Stimulated activated CD8-positive, alpha-beta memory T cell treated with anti-CD3 and anti-CD28 coated beads, Interleukin-12 subunit alpha, Interleukin-12 subunit beta, amount 100 ng/mL, for 24 hours (primary cell): ENCODE measurements at regions not wholly inside any gene's neighbourhood (a gene's known extent, or its start where the extent isn't known, plus 50 kb on each side); places are given as distances from the start of the nearest gene placed in this dataset.

ENCODE experiments used
- DNase-seq: peaks from one replicate; pipeline ENCODE4 v3.0.0-alpha.2; 2020; ENCODE audit errors: extremely low read depth

DNA sequence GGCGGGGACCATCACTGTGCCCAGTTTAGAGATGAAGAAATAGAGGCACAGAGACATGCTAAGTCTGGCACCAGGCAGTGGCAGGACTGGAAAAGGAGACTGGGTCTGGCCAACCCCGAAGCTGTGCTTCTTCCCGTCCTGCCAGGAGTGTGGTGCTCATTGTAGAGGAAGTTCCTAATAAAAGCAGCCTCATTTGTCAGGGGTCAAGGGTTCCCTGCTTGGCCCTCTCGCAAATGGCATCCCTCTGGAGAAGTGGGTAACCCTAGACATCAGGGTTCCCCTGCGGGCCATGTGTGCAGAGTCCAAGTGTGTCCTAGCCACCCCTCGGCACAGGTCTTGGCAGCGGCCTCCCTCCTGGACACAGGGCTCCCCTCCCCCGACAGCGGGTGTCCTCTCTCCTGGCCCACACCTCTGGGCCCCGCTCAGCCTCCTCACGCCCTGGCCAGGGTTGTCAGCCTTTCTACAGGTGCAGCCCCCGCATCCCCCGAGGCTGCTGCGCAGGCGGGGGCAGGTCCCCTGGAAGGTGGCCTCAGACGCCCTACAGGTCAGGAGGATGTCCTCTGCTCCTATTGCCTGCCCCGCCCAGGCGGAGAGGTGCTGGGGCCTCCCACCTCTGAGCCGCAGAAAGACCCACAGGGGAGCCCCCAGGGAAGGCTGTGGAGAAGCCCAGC lies 61.8 kb upstream of the PRR20G start:
- no peak for DNase-seq

DNA sequence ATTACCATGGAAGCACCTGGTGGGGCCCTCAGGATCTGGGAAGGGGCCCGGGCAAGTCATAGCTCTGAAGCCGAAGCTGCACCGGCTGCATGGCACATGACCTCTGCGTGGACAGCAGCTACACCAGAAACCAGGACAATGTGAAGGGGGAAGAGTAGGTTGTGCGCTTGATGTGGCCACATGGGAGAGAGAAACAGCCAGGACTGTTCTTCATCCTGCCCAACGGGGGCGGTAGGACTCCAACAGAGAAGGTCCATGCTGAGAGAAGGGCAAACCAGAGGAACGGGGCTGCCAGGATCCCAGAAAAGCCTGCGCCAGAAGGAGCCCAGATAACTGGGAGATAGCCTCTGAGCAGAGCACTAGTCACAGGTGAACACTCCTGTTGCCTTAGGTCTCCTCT lies 54.9 kb upstream of the PRR20G start:
- no peak for DNase-seq

DNA sequence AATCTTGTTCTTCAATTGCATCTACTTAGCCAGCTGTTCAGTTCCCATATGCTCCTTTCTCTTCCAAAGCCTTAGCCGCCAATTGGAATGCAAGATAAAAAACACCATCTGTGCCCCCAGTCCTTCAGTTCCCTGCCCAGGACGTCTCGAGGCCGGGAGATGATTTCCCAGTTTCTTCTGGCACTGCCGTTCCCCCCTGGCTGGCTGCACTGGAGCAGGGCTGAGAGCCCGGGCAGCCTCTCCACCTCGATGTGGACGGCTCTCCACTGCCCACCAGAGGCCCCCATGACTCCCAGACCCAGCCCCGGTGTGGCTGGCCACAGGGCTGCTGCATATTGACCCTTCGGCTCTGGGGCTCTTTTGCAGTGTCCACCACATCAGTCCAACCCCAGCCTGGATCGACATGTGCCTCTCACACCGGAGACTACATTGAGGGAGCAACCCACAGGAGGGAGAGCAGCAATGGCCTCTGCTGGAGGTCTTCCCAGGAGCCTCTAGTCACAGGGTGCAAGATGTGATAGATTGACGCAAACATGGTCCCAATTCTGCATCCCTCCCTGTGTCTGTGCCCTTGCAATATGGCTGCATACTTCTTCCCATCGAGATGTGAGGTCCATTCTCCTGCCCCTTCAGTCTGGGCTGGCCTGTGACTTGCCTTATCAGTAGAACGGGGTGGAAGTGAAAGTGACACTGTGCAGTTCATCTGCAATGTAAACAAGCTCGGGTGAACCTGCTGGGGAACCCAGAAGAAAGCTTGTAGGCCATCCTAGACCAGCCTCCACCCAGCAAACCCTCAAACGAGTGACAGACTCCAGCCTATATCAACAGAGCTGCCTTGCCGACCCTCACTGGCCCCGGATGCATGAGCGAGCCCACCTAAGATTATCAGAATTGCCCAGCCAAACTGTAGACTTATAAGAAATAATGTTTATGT lies 52.3 kb upstream of the PRR20G start:
- DNase-seq, result no peak

DNA sequence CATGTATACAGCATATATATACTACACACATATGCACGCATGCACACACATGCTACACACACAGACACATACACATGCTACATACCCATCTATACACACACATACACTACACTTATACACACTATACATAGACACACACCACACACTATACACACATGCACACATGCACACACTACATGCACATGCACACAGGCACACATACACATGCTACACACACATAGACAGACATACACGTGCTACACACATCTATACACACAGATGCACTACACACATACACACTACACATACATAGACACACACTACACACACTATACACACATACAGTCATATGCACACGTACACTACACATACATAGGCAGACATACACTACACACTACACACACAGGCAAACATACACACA lies 51.2 kb upstream of the PRR20G start:
- DNase-seq, result no peak

DNA sequence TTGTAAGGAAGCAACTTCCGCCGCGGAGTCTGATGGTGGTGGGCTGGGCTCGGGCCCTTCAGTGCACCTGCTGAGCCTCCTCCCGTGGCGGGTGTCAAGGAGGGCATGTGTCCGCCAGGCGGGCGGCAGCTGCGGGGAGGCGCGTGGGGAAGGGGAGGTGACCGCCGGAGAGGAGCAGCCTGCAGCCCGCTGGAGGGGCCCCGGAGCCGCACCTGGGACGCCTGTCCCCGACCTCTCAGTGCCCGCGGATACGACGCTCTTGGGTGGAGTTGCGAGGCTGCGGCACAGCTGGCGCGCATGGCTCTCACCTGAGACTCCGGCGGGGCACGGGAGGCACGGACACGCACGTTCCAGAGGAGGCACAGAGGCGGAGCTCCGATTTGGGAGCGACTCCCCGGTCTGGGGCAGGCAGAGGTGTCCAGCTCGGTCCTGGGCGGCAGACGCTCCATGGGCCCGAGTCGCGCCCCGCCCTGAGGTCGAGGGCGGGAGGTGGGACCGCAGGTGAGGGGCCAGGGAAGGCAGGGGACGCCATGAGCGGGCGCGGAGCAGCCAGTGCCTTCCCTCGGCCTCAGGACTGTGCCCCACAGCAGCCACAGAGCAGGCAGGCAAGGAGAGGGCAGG lies 50.2 kb upstream of the PRR20G start:
- no peak for DNase-seq
